Ovary (tissue), 3 donors: ENCODE measurements at regions not wholly inside any gene's neighbourhood (a gene's known extent, or its start where the extent isn't known, plus 50 kb on each side); places are given as distances from the start of the nearest gene placed in this dataset.

Experiments used
- EP300 ChIP-seq: sonication (generic); formaldehyde crosslinking; IDR thresholded peaks from one replicate; pipeline ENCODE4 v1.6.1; 2017; ENCODE audit warnings: antibody characterized with exemption
- POLR2A ChIP-seq: fragments of 450-650 bp; IDR thresholded peaks from one replicate; pipeline ENCODE4 v1.6.1; 2017; ENCODE audit warnings: antibody characterized with exemption, mild to moderate bottlenecking, moderate library complexity
- TF ChIP-seq, protein P1 (sequence below), 3 donors: fragments of 450-650 bp in 2 of 3; fragments of 200-600 bp in 1 of 3; IDR thresholded peaks; one replicate each; pipeline versions ENCODE4 v1.5.1 to v1.8.0; 2016 to 2022; ENCODE audit warnings: antibody characterized with exemption in 3 of 3, mild to moderate bottlenecking in 1 of 3
- donor health status: DM: no; HTN: no; CAD: no.

DNA sequence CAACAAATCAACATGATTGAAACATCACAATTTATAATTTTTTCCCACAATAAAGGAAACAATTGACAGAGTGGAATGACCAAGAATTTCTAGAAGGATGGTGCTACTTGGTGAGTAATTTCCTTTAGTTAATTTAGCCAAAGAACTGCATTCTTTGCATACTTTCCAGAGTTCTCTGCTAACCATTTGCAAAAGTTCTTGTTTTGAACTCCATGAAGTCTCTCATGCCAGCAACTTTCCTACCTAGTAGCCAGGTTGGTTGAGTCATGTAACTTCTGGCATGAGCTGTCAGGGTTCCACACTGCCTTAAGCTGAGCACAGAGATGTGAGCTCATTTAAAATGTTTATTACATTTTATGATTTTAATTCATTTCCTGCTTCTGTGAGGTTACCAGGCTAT, 539.6 kb downstream of the PID1 start:
- TF ChIP-seq, protein P1, sequence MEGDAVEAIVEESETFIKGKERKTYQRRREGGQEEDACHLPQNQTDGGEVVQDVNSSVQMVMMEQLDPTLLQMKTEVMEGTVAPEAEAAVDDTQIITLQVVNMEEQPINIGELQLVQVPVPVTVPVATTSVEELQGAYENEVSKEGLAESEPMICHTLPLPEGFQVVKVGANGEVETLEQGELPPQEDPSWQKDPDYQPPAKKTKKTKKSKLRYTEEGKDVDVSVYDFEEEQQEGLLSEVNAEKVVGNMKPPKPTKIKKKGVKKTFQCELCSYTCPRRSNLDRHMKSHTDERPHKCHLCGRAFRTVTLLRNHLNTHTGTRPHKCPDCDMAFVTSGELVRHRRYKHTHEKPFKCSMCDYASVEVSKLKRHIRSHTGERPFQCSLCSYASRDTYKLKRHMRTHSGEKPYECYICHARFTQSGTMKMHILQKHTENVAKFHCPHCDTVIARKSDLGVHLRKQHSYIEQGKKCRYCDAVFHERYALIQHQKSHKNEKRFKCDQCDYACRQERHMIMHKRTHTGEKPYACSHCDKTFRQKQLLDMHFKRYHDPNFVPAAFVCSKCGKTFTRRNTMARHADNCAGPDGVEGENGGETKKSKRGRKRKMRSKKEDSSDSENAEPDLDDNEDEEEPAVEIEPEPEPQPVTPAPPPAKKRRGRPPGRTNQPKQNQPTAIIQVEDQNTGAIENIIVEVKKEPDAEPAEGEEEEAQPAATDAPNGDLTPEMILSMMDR (IDR thresholded peaks at IDR 0.05) = no peak
- TF ChIP-seq POLR2A (no peak), EP300 (no peak)
